H1 (cell line): ENCODE measurements at regions not wholly inside any gene's neighbourhood (a gene's known extent, or its start where the extent isn't known, plus 50 kb on each side); places are given as distances from the start of the nearest gene placed in this dataset.

Source experiments
- BCL11A ChIP-seq, 2 experiments: IDR thresholded peaks; one replicate each; pipeline ENCODE4 v1.6.1; 2011; ENCODE audit warnings: low read depth in 2 of 2, low read length in 2 of 2, mild to moderate bottlenecking in 2 of 2
- CBX5 ChIP-seq: fragments of 300-800, 300-1000 bp; sonication (generic); IDR thresholded peaks from 2 replicates; pipeline ENCODE4 v1.7.1; 2016; ENCODE audit warnings: antibody characterized with exemption, low read length, low read depth
- CHD7 ChIP-seq: fragments of 300-600 bp; sonication (generic); IDR thresholded peaks from 2 replicates; pipeline ENCODE4 v1.7.1; 2012; ENCODE audit warnings: low read length, moderate library complexity, mild to moderate bottlenecking, inconsistent platforms; ENCODE audit not compliant: insufficient replicate concordance
- CTCF ChIP-seq, 3 experiments: IDR thresholded peaks; 1 replicate in 2 of 3; 2 replicates in 1 of 3; pipeline versions ENCODE4 v1.5.1 to v1.6.1; 2011; ENCODE audit warnings: low read length in 3 of 3, mild to moderate bottlenecking in 3 of 3, inconsistent platforms in 2 of 3, low read depth in 1 of 3, moderate library complexity in 1 of 3; ENCODE audit not compliant: insufficient read depth in 1 of 3; ENCODE audit errors: control extremely low read depth in 1 of 3
- EGR1 ChIP-seq: IDR thresholded peaks from 2 replicates; pipeline ENCODE4 v1.6.1; 2011; ENCODE audit warnings: low read depth, low read length, borderline replicate concordance
- EP300 ChIP-seq, 2 experiments: IDR thresholded peaks; 1 replicate in 1 of 2; 2 replicates in 1 of 2; pipeline ENCODE4 v1.6.1; 2011 to 2012; ENCODE audit warnings: low read depth in 2 of 2, low read length in 2 of 2, mild to moderate bottlenecking in 2 of 2, borderline replicate concordance in 1 of 2, inconsistent platforms in 1 of 2, moderate library complexity in 1 of 2
- MAX ChIP-seq: IDR thresholded peaks from 2 replicates; pipeline ENCODE4 v1.6.1; 2012; ENCODE audit warnings: inconsistent platforms

- TF ChIP-seq CHD7 = no peak
- no peak for TF ChIP-seq EGR1
- no peak for TF ChIP-seq BCL11A (IDR thresholded peaks at IDR 0.05; ENCODE audit: low read depth in 2 of 2, low read length in 2 of 2)
- TF ChIP-seq EP300 (IDR thresholded peaks at IDR 0.05; ENCODE audit: borderline replicate concordance in 1 of 2, low read depth in 2 of 2, low read length in 2 of 2) = no peak
- no peak for TF ChIP-seq CTCF (IDR thresholded peaks at IDR 0.05; ENCODE audit: control extremely low read depth in 1 of 3, insufficient read depth in 1 of 3, low read depth in 1 of 3, low read length in 3 of 3)
- no peak for TF ChIP-seq MAX
- TF ChIP-seq CBX5 = no peak
Measured at GRCh38 chr10:130964771-130965170, 346.8 kb downstream of the TCERG1L start (continued).
